BJ (cell line): ENCODE measurements at regions not wholly inside any gene's neighbourhood (a gene's known extent, or its start where the extent isn't known, plus 50 kb on each side); places are given as distances from the start of the nearest gene placed in this dataset.

Source experiments
- CTCF ChIA-PET: fragments of 350-600 bp; formaldehyde crosslinking; extraction: SDS; loops from one replicate; lab custom pipeline; 2021; ENCODE audit warnings: antibody characterized with exemption, inconsistent platforms; lab: Yijun Ruan, JAX
- POLR2A ChIA-PET: fragments of 300-600 bp; sonication (Branson Sonifier 250); formaldehyde crosslinking; extraction: SDS; loops from one replicate; lab custom pipeline; 2021; ENCODE audit warnings: antibody characterized with exemption; lab: Charles Lee
- DNase-seq: peaks from one replicate; pipeline ENCODE4 v3.0.0-alpha.2; 2011; ENCODE audit warnings: low read depth
- H3K27me3 ChIP-seq: 2 replicates; pipeline ENCODE4 v1.6.0; 2011; ENCODE audit warnings: low read length; ENCODE audit not compliant: control insufficient read depth, insufficient read depth
- H3K36me3 ChIP-seq: 2 replicates; pipeline ENCODE4 v1.5.1; 2011; ENCODE audit warnings: low read length; ENCODE audit not compliant: control insufficient read depth, insufficient read depth
- H3K4me3 ChIP-seq: 2 replicates; pipeline ENCODE4 v1.5.1; 2011; ENCODE audit warnings: low read depth, mild to moderate bottlenecking, control low read depth, low read length
- TF ChIP-seq, protein P1 (sequence below): IDR thresholded peaks from 2 replicates; pipeline ENCODE4 v1.5.1; 2011; ENCODE audit warnings: low read depth, mild to moderate bottlenecking, control low read depth, inconsistent platforms, low read length, moderate library complexity; ENCODE audit not compliant: insufficient read depth

DNA sequence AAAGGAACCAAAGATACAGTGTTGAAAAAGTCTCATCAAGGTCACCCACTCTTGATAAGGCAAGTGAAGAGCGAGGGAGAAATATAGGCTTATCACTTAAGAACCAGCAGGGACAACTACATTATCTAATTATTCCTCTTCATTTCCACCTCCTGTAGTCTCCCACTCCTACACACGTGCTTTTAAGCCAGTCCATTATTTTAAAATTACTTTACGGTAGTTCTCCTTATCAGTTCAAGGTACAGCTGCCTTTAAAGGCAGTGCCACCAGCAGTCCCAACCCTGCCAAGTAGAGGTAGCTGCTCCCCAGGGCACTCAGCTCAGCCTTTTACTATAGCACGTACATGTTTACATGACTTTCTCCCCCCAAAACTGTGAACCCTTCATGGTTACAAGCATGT, 161.5 kb upstream of the BLID start:
- H3K4me3 ChIP-seq, result no peak overlapping the region
- H3K27me3 ChIP-seq, result no peaks in the 10 kb centered on the region
- TF ChIP-seq, protein P1, sequence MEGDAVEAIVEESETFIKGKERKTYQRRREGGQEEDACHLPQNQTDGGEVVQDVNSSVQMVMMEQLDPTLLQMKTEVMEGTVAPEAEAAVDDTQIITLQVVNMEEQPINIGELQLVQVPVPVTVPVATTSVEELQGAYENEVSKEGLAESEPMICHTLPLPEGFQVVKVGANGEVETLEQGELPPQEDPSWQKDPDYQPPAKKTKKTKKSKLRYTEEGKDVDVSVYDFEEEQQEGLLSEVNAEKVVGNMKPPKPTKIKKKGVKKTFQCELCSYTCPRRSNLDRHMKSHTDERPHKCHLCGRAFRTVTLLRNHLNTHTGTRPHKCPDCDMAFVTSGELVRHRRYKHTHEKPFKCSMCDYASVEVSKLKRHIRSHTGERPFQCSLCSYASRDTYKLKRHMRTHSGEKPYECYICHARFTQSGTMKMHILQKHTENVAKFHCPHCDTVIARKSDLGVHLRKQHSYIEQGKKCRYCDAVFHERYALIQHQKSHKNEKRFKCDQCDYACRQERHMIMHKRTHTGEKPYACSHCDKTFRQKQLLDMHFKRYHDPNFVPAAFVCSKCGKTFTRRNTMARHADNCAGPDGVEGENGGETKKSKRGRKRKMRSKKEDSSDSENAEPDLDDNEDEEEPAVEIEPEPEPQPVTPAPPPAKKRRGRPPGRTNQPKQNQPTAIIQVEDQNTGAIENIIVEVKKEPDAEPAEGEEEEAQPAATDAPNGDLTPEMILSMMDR, result no peak
- ChIA-PET CTCF (no interaction called here), POLR2A (interaction anchor here (0.6 kb wide), 1 partner anchor 10 kb away, joined by 3 read pairs; no protein-coding TSS in a partner anchor)
- H3K36me3 ChIP-seq, result no peaks in the 10 kb centered on the region
- no peak for DNase-seq

DNA sequence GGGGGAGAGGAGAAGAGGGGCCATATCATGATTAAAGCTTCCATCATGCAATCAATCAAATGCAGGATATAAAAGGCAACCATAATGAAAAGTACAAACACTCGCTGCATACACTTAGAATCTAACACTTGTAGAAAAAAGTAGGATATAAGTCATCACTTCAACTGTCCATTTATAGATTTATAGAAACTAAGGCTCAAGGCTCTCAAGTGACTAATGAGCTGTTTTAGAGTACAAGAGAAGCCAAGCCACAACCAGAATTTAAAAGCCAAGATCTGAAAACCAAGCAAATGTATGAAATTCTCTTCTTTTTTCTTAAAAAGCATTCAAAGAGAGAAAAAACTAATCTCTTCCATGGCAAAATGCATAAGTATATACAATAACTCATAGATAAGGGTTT, 160.2 kb upstream of the BLID start:
- ChIA-PET CTCF (interaction anchor here (1.5 kb wide), 1 partner anchor 24 kb away, joined by 4 read pairs; no protein-coding TSS in a partner anchor), POLR2A (no interaction called here)
- no peaks in the 10 kb centered on the region for H3K36me3 ChIP-seq
- TF ChIP-seq, protein P1, result no peak
- no peak for DNase-seq
- H3K27me3 ChIP-seq, result no peaks in the 10 kb centered on the region
- no peak overlapping the region for H3K4me3 ChIP-seq

DNA sequence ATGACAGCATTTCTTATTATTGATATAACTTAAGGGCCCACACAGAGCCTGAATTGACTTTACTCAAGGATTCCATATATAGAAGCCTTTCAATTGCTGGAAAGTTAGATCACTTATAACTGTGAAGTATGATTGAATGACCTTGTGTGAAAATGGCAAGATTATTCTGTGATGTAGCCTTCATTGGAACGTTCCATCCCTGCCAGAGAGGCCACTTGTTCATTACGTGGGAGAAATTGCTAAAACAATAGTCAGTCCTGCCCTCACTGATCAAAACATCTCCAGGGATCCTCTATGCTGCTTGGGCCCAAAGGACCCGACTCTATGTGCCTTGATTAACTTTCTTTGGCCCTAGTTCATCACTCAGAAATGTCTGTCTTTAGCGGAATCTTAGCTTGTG, 159.5 kb upstream of the BLID start:
- TF ChIP-seq, protein P1, result no peak
- no peak overlapping the region for H3K4me3 ChIP-seq
- ChIA-PET CTCF (interaction anchor here (1.5 kb wide), 1 partner anchor 23 kb away, joined by 4 read pairs; no protein-coding TSS in a partner anchor), POLR2A (no interaction called here)
- no peak for DNase-seq
- H3K36me3 ChIP-seq, result no peaks in the 10 kb centered on the region
- no peaks in the 10 kb centered on the region; the same call in 1 of the 2 replicates for H3K27me3 ChIP-seq

DNA sequence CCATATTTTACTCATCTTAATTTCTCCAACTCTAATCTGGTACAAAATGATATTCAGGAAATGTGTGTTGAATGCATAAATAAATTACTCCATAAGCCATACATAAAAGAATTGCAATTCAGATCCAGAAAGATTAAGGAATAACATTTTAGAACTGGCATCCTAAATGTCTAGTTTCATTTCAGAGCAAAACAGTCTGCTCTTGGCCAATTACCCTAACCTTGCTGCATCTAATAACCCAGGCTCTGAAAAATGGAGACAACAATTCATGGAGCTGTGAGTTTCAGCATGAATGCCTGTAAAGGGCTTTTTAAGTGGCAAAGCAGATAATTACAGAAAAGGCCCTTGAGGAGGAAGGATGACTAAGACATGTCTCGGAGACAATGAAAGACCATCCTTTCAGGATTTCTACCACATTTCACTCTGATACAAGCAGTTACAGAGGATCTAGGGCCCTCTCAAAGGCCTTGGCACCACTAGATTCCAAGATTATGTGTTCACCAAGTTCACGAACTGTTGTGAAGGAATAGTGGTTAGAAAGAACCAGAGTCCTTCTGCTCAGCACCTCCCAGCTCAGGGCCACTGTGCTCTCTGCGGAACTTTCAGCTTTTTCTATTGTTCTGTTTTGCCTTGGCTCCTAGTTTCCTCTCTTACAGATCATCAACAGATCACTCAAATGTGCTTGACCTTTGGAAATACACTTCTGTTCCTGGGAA, 157.6 kb upstream of the BLID start:
- Histone ChIP-seq H3K36me3 (no peaks in the 10 kb centered on the region), H3K27me3 (no peaks in the 10 kb centered on the region; the same call in 1 of the 2 replicates), H3K4me3 (no peak overlapping the region)
- ChIA-PET POLR2A (no interaction called here), CTCF (no interaction called here)
- TF ChIP-seq, protein P1, result no peak
- no peak for DNase-seq

DNA sequence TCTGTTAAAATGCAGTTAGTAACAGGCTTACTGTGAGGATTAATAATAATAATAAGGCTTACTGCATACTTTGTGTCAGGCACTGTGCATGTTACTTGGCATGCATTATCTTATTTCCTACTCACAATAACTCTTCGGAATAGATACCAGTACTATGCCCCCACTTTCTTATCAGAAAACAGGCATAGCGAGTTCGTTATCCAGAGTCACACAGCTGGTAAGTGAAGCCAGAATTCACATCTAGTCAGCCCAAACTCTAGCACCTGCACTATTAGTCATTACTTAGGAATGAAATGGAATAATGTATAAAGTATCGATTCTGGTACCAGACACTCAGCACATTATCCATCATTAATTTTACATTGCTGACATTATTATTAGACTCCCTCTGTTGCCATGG, 155.7 kb upstream of the BLID start:
- DNase-seq, result no peak
- ChIA-PET POLR2A (no interaction called here), CTCF (no interaction called here)
- TF ChIP-seq, protein P1, result no peak
- Histone ChIP-seq H3K4me3 (no peak overlapping the region), H3K36me3 (no peaks in the 10 kb centered on the region), H3K27me3 (no peaks in the 10 kb centered on the region; the same call in 1 of the 2 replicates)
